Trophoblast cell (in vitro differentiated cells and primary cell): ENCODE measurements at regions not wholly inside any gene's neighbourhood (a gene's known extent, or its start where the extent isn't known, plus 50 kb on each side); places are given as distances from the start of the nearest gene placed in this dataset.

Source experiments
- DNase-seq, 2 donors: peaks; one replicate each; pipeline ENCODE4 v3.0.0-alpha.2; 2016
- H2AFZ ChIP-seq: 2 replicates; pipeline ENCODE4 v1.6.1; 2013; ENCODE audit warnings: low read length, moderate library complexity, mild to moderate bottlenecking; ENCODE audit not compliant: insufficient read depth, poor library complexity
- H2AK5ac ChIP-seq: 2 replicates; pipeline ENCODE4 v1.6.1; 2013; ENCODE audit warnings: mild to moderate bottlenecking, low read length
- H2BK120ac ChIP-seq: 2 replicates; pipeline ENCODE4 v1.6.1; 2013; ENCODE audit warnings: low read length, mild to moderate bottlenecking, moderate library complexity; ENCODE audit not compliant: insufficient read depth, poor library complexity
- H2BK12ac ChIP-seq: 2 replicates; pipeline ENCODE4 v1.6.1; 2013; ENCODE audit warnings: mild to moderate bottlenecking, low read length, moderate library complexity
- H2BK5ac ChIP-seq: 2 replicates; pipeline ENCODE4 v1.6.1; 2013; ENCODE audit warnings: low read length, low read depth, moderate library complexity, mild to moderate bottlenecking; ENCODE audit not compliant: poor library complexity
- H3K14ac ChIP-seq: 2 replicates; pipeline ENCODE4 v1.6.1; 2013; ENCODE audit warnings: mild to moderate bottlenecking, low read length
- H3K18ac ChIP-seq: 2 replicates; pipeline ENCODE4 v1.6.1; 2013; ENCODE audit warnings: mild to moderate bottlenecking, low read length
- H3K23ac ChIP-seq: 2 replicates; pipeline ENCODE4 v1.6.1; 2013; ENCODE audit warnings: low read length
- H3K27ac ChIP-seq: 2 replicates; pipeline ENCODE4 v1.5.1; 2013; ENCODE audit warnings: low read depth, mild to moderate bottlenecking, inconsistent platforms, low read length, moderate library complexity
- H3K27me3 ChIP-seq: 2 replicates; pipeline ENCODE4 v1.6.1; 2013; ENCODE audit warnings: inconsistent platforms, mild to moderate bottlenecking, low read length, moderate library complexity; ENCODE audit not compliant: insufficient read depth
- H3K36me3 ChIP-seq, 2 experiments: 1 replicate in 1 of 2; 2 replicates in 1 of 2; pipeline ENCODE4 v1.6.1; 2013; ENCODE audit warnings: low read length in 2 of 2, mild to moderate bottlenecking in 2 of 2, moderate library complexity in 1 of 2; ENCODE audit not compliant: insufficient read depth in 2 of 2, control insufficient read depth in 1 of 2
- H3K4ac ChIP-seq: 2 replicates; pipeline ENCODE4 v1.6.1; 2013; ENCODE audit warnings: low read depth, mild to moderate bottlenecking, low read length, moderate library complexity
- H3K4me1 ChIP-seq, 2 experiments: 1 replicate in 1 of 2; 2 replicates in 1 of 2; pipeline ENCODE4 v1.6.1; 2013; ENCODE audit warnings: low read length in 2 of 2, mild to moderate bottlenecking in 2 of 2, moderate library complexity in 1 of 2; ENCODE audit not compliant: insufficient read depth in 2 of 2, control insufficient read depth in 1 of 2
- H3K4me2 ChIP-seq: 2 replicates; pipeline ENCODE4 v1.6.1; 2013; ENCODE audit warnings: inconsistent platforms, mild to moderate bottlenecking, low read length, moderate library complexity
- H3K4me3 ChIP-seq: 2 replicates; pipeline ENCODE4 v1.5.1; 2013; ENCODE audit warnings: mild to moderate bottlenecking, low read depth, low read length, inconsistent platforms
- H3K79me1 ChIP-seq: one replicate; pipeline ENCODE4 v1.6.1; 2013; ENCODE audit warnings: low read length
- H3K79me2 ChIP-seq: 2 replicates; pipeline ENCODE4 v1.6.1; 2013; ENCODE audit warnings: low read length, mild to moderate bottlenecking; ENCODE audit not compliant: control insufficient read depth, insufficient read depth, poor library complexity
- H3K9ac ChIP-seq: 2 replicates; pipeline ENCODE4 v1.6.1; 2013; ENCODE audit warnings: mild to moderate bottlenecking, low read length
- H3K9me3 ChIP-seq: 2 replicates; pipeline ENCODE4 v1.6.1; 2013; ENCODE audit warnings: low read depth, mild to moderate bottlenecking, control low read depth, inconsistent platforms, low read length; ENCODE audit not compliant: insufficient read depth
- H4K12ac ChIP-seq: 2 replicates; pipeline ENCODE4 v1.6.1; 2013; ENCODE audit warnings: low read depth, mild to moderate bottlenecking, low read length, moderate library complexity
- H4K8ac ChIP-seq: 2 replicates; pipeline ENCODE4 v1.6.1; 2013; ENCODE audit warnings: low read depth, mild to moderate bottlenecking, low read length, moderate library complexity
- H4K91ac ChIP-seq: one replicate; pipeline ENCODE4 v1.6.1; 2013; ENCODE audit warnings: low read depth, mild to moderate bottlenecking, low read length, moderate library complexity
- WGBS: extraction: QIAGEN DNeasy Blood & Tissue Kit; methylation state at CpG from one replicate; pipeline ENCODE4 v1.1.7; 2013; ENCODE audit warnings: missing lambda C conversion rate; ENCODE audit not compliant: insufficient read length, insufficient coverage; ENCODE audit errors: extremely low coverage; 5-methylcytosine and 5-hydroxymethylcytosine counted together

DNA sequence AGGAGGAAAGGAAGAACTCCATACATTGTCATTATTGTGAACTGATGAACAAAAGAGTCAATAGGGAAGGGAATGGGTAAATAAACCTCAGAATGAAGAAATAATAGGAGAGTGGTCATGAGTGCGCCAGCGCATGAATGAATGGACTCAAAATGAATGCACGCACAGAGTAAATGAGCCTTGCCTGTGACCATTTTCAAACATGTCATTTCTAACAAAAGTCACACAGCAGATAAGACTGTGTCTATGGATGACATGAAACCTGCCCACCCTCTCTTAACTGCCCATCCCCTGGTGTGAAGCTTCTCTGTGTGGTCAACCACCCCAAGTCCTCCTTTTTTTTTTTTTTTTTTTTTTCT is 121.1 kb upstream of the TEX51 start:
- H3K4ac ChIP-seq = no peak overlapping the region
- no peak overlapping the region for H2BK12ac ChIP-seq
- H2BK120ac ChIP-seq = no peak overlapping the region
- no peak overlapping the region for H3K23ac ChIP-seq
- no peak overlapping the region for H3K4me3 ChIP-seq
- peaks cover 4% of the 10 kb centered on the region for H3K79me1 ChIP-seq
- H3K36me3 ChIP-seq = no peaks in the 10 kb centered on the region
- H2BK5ac ChIP-seq = no peak overlapping the region
- no peak overlapping the region for H3K9ac ChIP-seq
- no peak for DNase-seq
- peaks cover 0 to 5% of the 10 kb centered on the region in 2 experiments for H3K4me1 ChIP-seq
- H3K14ac ChIP-seq = no peak overlapping the region
- no peak overlapping the region for H3K27ac ChIP-seq
- H2AK5ac ChIP-seq = no peak overlapping the region
- no peak overlapping the region for H3K4me2 ChIP-seq
- no peak overlapping the region for H4K91ac ChIP-seq
- no peak overlapping the region for H3K18ac ChIP-seq
- no peaks in the 10 kb centered on the region for H3K9me3 ChIP-seq
- H4K12ac ChIP-seq = no peak overlapping the region
- no peak overlapping the region for H4K8ac ChIP-seq
- H3K79me2 ChIP-seq = no peaks in the 10 kb centered on the region
- WGBS = no CpG with 5 or more reads among the region's 3 CpGs
- peaks cover 2% of the 10 kb centered on the region for H3K27me3 ChIP-seq
- no peak overlapping the region for H2AFZ ChIP-seq

DNA sequence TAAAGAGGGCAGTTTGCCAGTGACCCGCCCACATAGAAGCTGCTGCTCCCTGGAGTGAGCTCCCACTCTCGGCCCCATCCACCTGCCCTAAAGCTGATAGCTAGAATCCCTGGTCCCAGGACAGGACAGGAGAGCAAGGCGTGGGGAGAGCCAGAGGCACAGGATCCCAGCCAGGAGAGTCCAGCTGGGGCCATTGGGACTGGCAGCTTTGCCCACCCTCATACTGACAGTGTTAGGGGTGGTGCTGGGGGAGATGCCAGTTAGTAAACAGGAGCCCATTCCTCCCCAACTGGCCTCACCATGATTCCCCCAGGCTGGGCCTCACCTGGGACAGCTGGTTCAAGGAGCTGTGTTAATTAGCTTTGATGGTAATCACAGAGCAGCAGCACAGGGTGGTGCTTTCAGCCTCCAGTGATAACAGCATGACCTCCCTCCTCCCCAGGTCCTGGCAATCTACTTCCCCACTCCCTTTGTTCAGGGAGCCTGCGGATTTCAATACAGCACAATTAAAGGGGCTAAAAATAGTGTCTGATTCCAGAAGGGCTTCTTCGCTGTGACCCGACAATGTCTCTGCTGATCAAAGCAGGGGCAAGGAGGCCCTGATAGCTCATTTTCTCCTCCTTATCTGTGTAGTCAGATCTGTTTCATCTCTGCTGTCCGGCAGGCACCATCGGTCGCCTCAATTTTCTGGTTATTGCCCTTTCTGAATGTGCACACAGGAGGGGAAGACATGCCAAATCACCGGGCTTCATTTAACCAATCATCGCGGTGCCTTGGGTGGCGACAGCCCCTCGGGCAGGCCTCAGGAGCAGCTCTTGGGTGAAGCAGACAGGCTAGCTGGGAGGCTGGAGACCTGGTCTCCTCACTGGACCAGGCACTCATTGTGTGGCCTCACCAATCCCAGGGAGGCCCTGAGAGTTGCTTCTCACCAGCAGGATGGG is 119.9 kb upstream of the TEX51 start:
- H3K4ac ChIP-seq = no peak overlapping the region
- H3K79me1 ChIP-seq = peaks cover 4% of the 10 kb centered on the region
- H4K91ac ChIP-seq = no peak overlapping the region
- no peak overlapping the region for H2AFZ ChIP-seq
- no peak for DNase-seq
- H3K23ac ChIP-seq = no peak overlapping the region
- no peak overlapping the region for H3K4me2 ChIP-seq
- no peak overlapping the region for H3K27ac ChIP-seq
- H3K14ac ChIP-seq = no peak overlapping the region
- H3K79me2 ChIP-seq = no peaks in the 10 kb centered on the region
- H3K27me3 ChIP-seq = peaks cover 2% of the 10 kb centered on the region
- no peak overlapping the region for H4K12ac ChIP-seq
- H2BK12ac ChIP-seq = no peak overlapping the region
- H2AK5ac ChIP-seq = no peak overlapping the region
- H2BK5ac ChIP-seq = no peak overlapping the region
- H3K4me3 ChIP-seq = no peak overlapping the region
- H3K9me3 ChIP-seq = no peaks in the 10 kb centered on the region
- H4K8ac ChIP-seq = no peak overlapping the region
- H2BK120ac ChIP-seq = no peak overlapping the region
- no peaks in the 10 kb centered on the region for H3K36me3 ChIP-seq
- peaks cover 0 to 5% of the 10 kb centered on the region in 2 experiments for H3K4me1 ChIP-seq
- H3K9ac ChIP-seq = no peak overlapping the region
- H3K18ac ChIP-seq = no peak overlapping the region
- no CpG with 5 or more reads among the region's 14 CpGs for WGBS

DNA sequence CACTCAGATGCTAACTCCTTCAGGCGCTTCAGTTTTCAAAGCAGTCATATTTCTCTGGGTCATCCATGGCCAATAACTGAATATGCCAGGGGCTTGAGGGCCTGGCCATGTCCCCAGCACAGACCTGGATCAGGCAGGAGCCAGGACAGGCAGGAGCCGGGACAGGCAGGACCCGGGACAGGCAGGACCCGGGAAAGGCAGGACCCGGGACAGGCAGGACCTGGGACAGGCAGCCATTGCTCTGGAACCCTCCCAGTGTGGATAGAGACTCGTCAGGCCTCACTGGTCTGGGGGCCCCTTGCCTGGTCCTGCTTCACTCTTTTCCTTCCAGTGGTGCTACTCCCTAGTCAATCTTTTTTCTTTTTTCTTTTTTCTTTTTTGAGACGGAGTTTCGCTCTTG is 117.5 kb upstream of the TEX51 start:
- H3K79me1 ChIP-seq = peaks cover 4% of the 10 kb centered on the region
- H3K4me2 ChIP-seq = no peak overlapping the region
- no peak overlapping the region for H3K4ac ChIP-seq
- WGBS = no CpG with 5 or more reads among the region's 8 CpGs
- H4K91ac ChIP-seq = no peak overlapping the region
- no peak overlapping the region for H3K4me3 ChIP-seq
- H2BK120ac ChIP-seq = no peak overlapping the region
- H2BK5ac ChIP-seq = no peak overlapping the region
- no peak for DNase-seq
- H3K27ac ChIP-seq = no peak overlapping the region
- H2AFZ ChIP-seq = no peak overlapping the region
- no peak overlapping the region for H2BK12ac ChIP-seq
- H4K12ac ChIP-seq = no peak overlapping the region
- H4K8ac ChIP-seq = no peak overlapping the region
- no peak overlapping the region for H2AK5ac ChIP-seq
- H3K79me2 ChIP-seq = no peaks in the 10 kb centered on the region
- no peak overlapping the region for H3K23ac ChIP-seq
- H3K27me3 ChIP-seq = peaks cover under 1% of the 10 kb centered on the region
- peaks cover 0 to 3% of the 10 kb centered on the region in 2 experiments for H3K4me1 ChIP-seq
- no peak overlapping the region for H3K14ac ChIP-seq
- H3K18ac ChIP-seq = no peak overlapping the region
- H3K9ac ChIP-seq = no peak overlapping the region
- no peaks in the 10 kb centered on the region for H3K36me3 ChIP-seq
- no peaks in the 10 kb centered on the region for H3K9me3 ChIP-seq

DNA sequence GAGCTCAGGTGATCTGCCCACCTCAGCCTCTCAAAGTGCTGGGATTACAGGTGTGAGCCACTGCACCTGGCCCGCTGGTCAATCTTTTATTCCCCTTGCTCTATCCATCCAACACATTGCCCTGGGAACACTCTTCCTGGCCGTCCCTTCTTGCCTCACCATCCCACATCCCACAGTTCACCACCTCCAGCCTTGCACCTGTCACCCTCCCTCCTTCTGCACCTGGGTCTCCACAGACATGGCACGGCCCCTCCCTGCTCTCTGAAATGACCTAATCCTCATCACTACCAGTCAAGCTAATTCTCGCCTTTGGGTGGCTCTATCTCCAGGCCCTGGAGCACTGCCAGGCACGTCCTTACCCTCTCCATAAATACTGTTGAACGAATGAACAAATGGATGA is 116.9 kb upstream of the TEX51 start:
- Histone ChIP-seq H3K4ac (no peak overlapping the region), H3K4me2 (no peak overlapping the region), H2BK5ac (no peak overlapping the region), H3K79me1 (peaks cover 4% of the 10 kb centered on the region), H2AFZ (no peak overlapping the region), H3K23ac (no peak overlapping the region), H3K79me2 (no peaks in the 10 kb centered on the region), H3K4me1 (no peaks in the 10 kb centered on the region), H3K18ac (no peak overlapping the region), H3K36me3 (no peaks in the 10 kb centered on the region), H3K14ac (no peak overlapping the region), H3K27ac (no peak overlapping the region), H2BK120ac (no peak overlapping the region), H3K27me3 (no peaks in the 10 kb centered on the region), H3K4me3 (no peak overlapping the region), H4K91ac (no peak overlapping the region), H4K8ac (no peak overlapping the region), H3K9ac (no peak overlapping the region), H2AK5ac (no peak overlapping the region), H2BK12ac (no peak overlapping the region), H4K12ac (no peak overlapping the region), H3K9me3 (no peaks in the 10 kb centered on the region)
- no peak for DNase-seq
- no CpG with 5 or more reads among the region's 6 CpGs for WGBS
